ENCODE measurements at regions not wholly inside any gene's neighbourhood (a gene's known extent, or its start where the extent isn't known, plus 50 kb on each side); places are given as distances from the start of the nearest gene placed in this dataset.

- no peak for FAIRE-seq
Observed at GRCh38 chr9:18235181-18235908, 238.6 kb upstream of the ADAMTSL1 start.

GRCh38 chr9:18236336-18236735, 237.6 kb upstream of the ADAMTSL1 start:
- FAIRE-seq, result no peak

- FAIRE-seq, result no peak
Observed at GRCh38 chr9:18237776-18238175, 236.2 kb upstream of the ADAMTSL1 start.

- FAIRE-seq, result no peak
Observed at GRCh38 chr9:18238254-18238653, 235.7 kb upstream of the ADAMTSL1 start.

GRCh38 chr9:18238752-18239447, 235.1 kb upstream of the ADAMTSL1 start:
- FAIRE-seq, result no peak

GRCh38 chr9:18240213-18240612, 233.7 kb upstream of the ADAMTSL1 start:
- FAIRE-seq, result no peak

- no peak for FAIRE-seq
Observed at GRCh38 chr9:18245911-18246310, 228.0 kb upstream of the ADAMTSL1 start.

- no peak for FAIRE-seq
Observed at GRCh38 chr9:18250053-18250452, 223.9 kb upstream of the ADAMTSL1 start.

- no peak for FAIRE-seq
Observed at GRCh38 chr9:18253950-18254349, 220.0 kb upstream of the ADAMTSL1 start.

- FAIRE-seq, result peak; percentile 59
Observed at GRCh38 chr9:18255158-18255629, 218.8 kb upstream of the ADAMTSL1 start.

GRCh38 chr9:18255747-18256146, 218.2 kb upstream of the ADAMTSL1 start:
- FAIRE-seq, result no peak

GRCh38 chr9:18256568-18256967, 217.4 kb upstream of the ADAMTSL1 start:
- FAIRE-seq, result no peak

GRCh38 chr9:18260521-18260920, 213.4 kb upstream of the ADAMTSL1 start:
- FAIRE-seq, result no peak

- no peak for FAIRE-seq
Observed at GRCh38 chr9:18261181-18261580, 212.8 kb upstream of the ADAMTSL1 start.

- no peak for FAIRE-seq
Observed at GRCh38 chr9:18263377-18263776, 210.6 kb upstream of the ADAMTSL1 start.

- no peak for FAIRE-seq
Observed at GRCh38 chr9:18268381-18268780, 205.6 kb upstream of the ADAMTSL1 start.

GRCh38 chr9:18269561-18269960, 204.4 kb upstream of the ADAMTSL1 start:
- no peak for FAIRE-seq

GRCh38 chr9:18274693-18275092, 199.3 kb upstream of the ADAMTSL1 start:
- FAIRE-seq, result no peak

GRCh38 chr9:18275313-18275990, 198.5 kb upstream of the ADAMTSL1 start:
- no peak for FAIRE-seq

GRCh38 chr9:18281291-18281690, 192.7 kb upstream of the ADAMTSL1 start:
- no peak for FAIRE-seq

GRCh38 chr9:18294229-18294628, 179.7 kb upstream of the ADAMTSL1 start:
- no peak for FAIRE-seq

- no peak for FAIRE-seq
Observed at GRCh38 chr9:18296702-18297055, 177.3 kb upstream of the ADAMTSL1 start.

GRCh38 chr9:18297056-18297841, 176.7 kb upstream of the ADAMTSL1 start:
- FAIRE-seq, result no peak
